Upper lobe of left lung (tissue), 6 donors: ENCODE measurements at regions not wholly inside any gene's neighbourhood (a gene's known extent, or its start where the extent isn't known, plus 50 kb on each side); places are given as distances from the start of the nearest gene placed in this dataset.

ENCODE experiments used
- ATAC-seq, 2 donors: fragments of 200-7000 bp; cut with Tn5 transposase; one replicate each; pipeline ENCODE4 v1.9.1; 2022; ENCODE audit warnings: mild to moderate bottlenecking in 2 of 2, moderate library complexity in 2 of 2; ENCODE audit not compliant: low FRiP score in 2 of 2
- DNase-seq, 2 donors: peaks; one replicate each; pipeline ENCODE4 v3.0.0-alpha.2; 2019 to 2020
- H3K27ac ChIP-seq, 4 donors: fragments of 200-600 bp; sonication (generic); one replicate each; pipeline ENCODE4 v1.5.1; 2016 to 2019
- H3K27me3 ChIP-seq, 4 donors: fragments of 200-600 bp; sonication (generic); one replicate each; pipeline ENCODE4 v1.5.1; 2017 to 2019
- H3K36me3 ChIP-seq, 4 donors: fragments of 200-600 bp; sonication (generic); one replicate each; pipeline ENCODE4 v1.5.1; 2016 to 2019
- H3K4me1 ChIP-seq, 4 donors: fragments of 200-600 bp; sonication (generic); one replicate each; pipeline ENCODE4 v1.5.1; 2018 to 2019
- H3K4me3 ChIP-seq, 4 donors: fragments of 200-600 bp; sonication (generic); one replicate each; pipeline ENCODE4 v1.5.1; 2017 to 2019; ENCODE audit warnings: mild to moderate bottlenecking in 2 of 4, moderate library complexity in 1 of 4
- H3K9me3 ChIP-seq, 4 donors: fragments of 200-600 bp; sonication (generic); one replicate each; pipeline ENCODE4 v1.5.1; 2018 to 2019
- EP300 ChIP-seq, 4 donors: sonication (generic); formaldehyde crosslinking; IDR thresholded peaks; one replicate each; pipeline ENCODE4 v1.5.1; 2017; ENCODE audit warnings: antibody characterized with exemption in 4 of 4, control low read depth in 2 of 4
- POLR2A ChIP-seq, 4 donors: fragments of 450-650 bp; IDR thresholded peaks; one replicate each; pipeline ENCODE4 v1.5.1; 2016 to 2017; ENCODE audit warnings: antibody characterized with exemption in 4 of 4, mild to moderate bottlenecking in 2 of 4
- POLR2AphosphoS5 ChIP-seq, 2 donors: sonication (generic); formaldehyde crosslinking; IDR thresholded peaks; one replicate each; pipeline ENCODE4 v1.5.1; 2017; ENCODE audit warnings: antibody characterized with exemption in 2 of 2
- WGBS, 2 donors: methylation state at CpG; one replicate each; pipeline ENCODE4 v1.1.5; 2017 to 2018; 5-methylcytosine and 5-hydroxymethylcytosine counted together
- TF ChIP-seq, protein P1 (sequence below), 6 experiments: fragments of 450-650 bp in 4 of 6; fragments of 200-600 bp in 2 of 6; sonication (generic) in 2 of 6; IDR thresholded peaks; one replicate each; pipeline ENCODE4 v1.5.1; 2016 to 2019; ENCODE audit warnings: antibody characterized with exemption in 6 of 6
- donor health status: DM: no; HTN: no; CAD: no; lungs with moderate emphysema.
- donor health status: DM: no; HTN: yes; CAD: no; lungs with severe emphysema.

DNA sequence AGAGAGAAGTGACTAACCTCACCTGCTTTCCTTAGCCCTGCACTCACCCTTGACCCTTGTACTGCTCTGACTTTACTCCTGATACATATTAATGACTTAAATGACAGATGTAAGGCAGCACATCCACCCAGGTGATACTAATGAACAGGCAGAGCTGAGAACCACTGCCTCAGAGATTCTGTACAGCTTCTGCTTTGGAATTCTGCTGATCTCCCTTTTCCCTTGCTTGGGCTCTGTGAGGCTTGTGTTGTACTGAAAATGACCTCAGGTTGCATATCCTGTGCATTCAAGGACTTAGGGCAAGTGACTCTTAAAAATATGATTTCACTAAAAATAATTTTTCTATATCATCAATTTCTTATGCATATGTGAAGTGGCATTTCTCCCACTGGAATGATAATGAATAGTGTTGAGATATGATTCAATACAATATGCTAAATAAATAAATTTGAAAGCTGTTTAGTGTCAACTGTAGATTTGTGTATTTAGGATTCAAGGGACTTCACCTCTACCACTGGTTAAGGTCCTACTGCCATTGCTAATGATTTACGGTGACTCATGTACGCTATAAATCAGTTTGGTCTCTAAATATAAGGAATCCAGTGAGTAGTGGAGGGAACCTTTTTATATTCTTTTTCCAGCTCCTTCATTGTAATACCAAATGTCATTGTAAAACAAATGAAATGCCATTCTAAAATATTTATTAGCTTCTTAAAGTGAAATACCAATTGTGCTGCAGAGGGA is 328.3 kb downstream of the SOCS6 start:
- DNase-seq (no peak), ATAC-seq (no peak)
- 86 to 89% methylated on average over 2 of the region's 2 CpGs for WGBS, 2 donors
- H3K9me3 ChIP-seq: no peaks in the 10 kb centered on the region
- H3K4me1 ChIP-seq: no peaks in the 10 kb centered on the region
- no peaks in the 10 kb centered on the region for H3K36me3 ChIP-seq
- no peak overlapping the region for H3K4me3 ChIP-seq
- H3K27me3 ChIP-seq: no peaks in the 10 kb centered on the region
- no peak overlapping the region for H3K27ac ChIP-seq
- TF ChIP-seq, protein P1, sequence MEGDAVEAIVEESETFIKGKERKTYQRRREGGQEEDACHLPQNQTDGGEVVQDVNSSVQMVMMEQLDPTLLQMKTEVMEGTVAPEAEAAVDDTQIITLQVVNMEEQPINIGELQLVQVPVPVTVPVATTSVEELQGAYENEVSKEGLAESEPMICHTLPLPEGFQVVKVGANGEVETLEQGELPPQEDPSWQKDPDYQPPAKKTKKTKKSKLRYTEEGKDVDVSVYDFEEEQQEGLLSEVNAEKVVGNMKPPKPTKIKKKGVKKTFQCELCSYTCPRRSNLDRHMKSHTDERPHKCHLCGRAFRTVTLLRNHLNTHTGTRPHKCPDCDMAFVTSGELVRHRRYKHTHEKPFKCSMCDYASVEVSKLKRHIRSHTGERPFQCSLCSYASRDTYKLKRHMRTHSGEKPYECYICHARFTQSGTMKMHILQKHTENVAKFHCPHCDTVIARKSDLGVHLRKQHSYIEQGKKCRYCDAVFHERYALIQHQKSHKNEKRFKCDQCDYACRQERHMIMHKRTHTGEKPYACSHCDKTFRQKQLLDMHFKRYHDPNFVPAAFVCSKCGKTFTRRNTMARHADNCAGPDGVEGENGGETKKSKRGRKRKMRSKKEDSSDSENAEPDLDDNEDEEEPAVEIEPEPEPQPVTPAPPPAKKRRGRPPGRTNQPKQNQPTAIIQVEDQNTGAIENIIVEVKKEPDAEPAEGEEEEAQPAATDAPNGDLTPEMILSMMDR (IDR thresholded peaks at IDR 0.05): no peak
- TF ChIP-seq EP300 (IDR thresholded peaks at IDR 0.05) (no peak), POLR2AphosphoS5 (IDR thresholded peaks at IDR 0.05) (no peak), POLR2A (IDR thresholded peaks at IDR 0.05) (no peak)

- no peak for TF ChIP-seq POLR2AphosphoS5 (IDR thresholded peaks at IDR 0.05)
- TF ChIP-seq EP300 (IDR thresholded peaks at IDR 0.05): no peak
- TF ChIP-seq POLR2A (IDR thresholded peaks at IDR 0.05): no peak
- TF ChIP-seq, protein P1 (IDR thresholded peaks at IDR 0.05): no peak
- ATAC-seq (no peak), DNase-seq (no peak)
- WGBS, 2 donors: 67% methylated on average over 1 of the region's 1 CpG
- no peak overlapping the region for H3K4me3 ChIP-seq
- H3K27ac ChIP-seq: no peak overlapping the region
- H3K36me3 ChIP-seq: no peaks in the 10 kb centered on the region
- H3K27me3 ChIP-seq: no peaks in the 10 kb centered on the region
- no peaks in the 10 kb centered on the region for H3K9me3 ChIP-seq
- no peaks in the 10 kb centered on the region for H3K4me1 ChIP-seq
Observed at GRCh38 chr18:70600225-70600925, 311.5 kb downstream of the SOCS6 start.

GRCh38 chr18:70598406-70598805 is 309.6 kb downstream of the SOCS6 start:
- Histone ChIP-seq H3K36me3 (no peaks in the 10 kb centered on the region), H3K4me1 (no peaks in the 10 kb centered on the region), H3K9me3 (no peaks in the 10 kb centered on the region), H3K4me3 (no peak overlapping the region), H3K27ac (no peak overlapping the region), H3K27me3 (no peaks in the 10 kb centered on the region)
- no peak for DNase-seq
- no peak for ATAC-seq
- TF ChIP-seq POLR2A (IDR thresholded peaks at IDR 0.05): no peak
- TF ChIP-seq POLR2AphosphoS5 (IDR thresholded peaks at IDR 0.05): no peak
- TF ChIP-seq EP300 (IDR thresholded peaks at IDR 0.05): no peak
- TF ChIP-seq, protein P1 (IDR thresholded peaks at IDR 0.05): no peak

GRCh38 chr18:70582981-70583380 is 294.1 kb downstream of the SOCS6 start:
- H3K36me3 ChIP-seq: no peaks in the 10 kb centered on the region
- DNase-seq (no peak), ATAC-seq (no peak)
- peaks cover 0 to 3% (median 0%) of the 10 kb centered on the region in 4 donors for H3K9me3 ChIP-seq
- no peaks in the 10 kb centered on the region for H3K4me1 ChIP-seq
- no peak overlapping the region for H3K27ac ChIP-seq
- H3K4me3 ChIP-seq: no peak overlapping the region
- no peaks in the 10 kb centered on the region for H3K27me3 ChIP-seq
- TF ChIP-seq EP300 (IDR thresholded peaks at IDR 0.05) (no peak), POLR2AphosphoS5 (IDR thresholded peaks at IDR 0.05) (no peak), POLR2A (IDR thresholded peaks at IDR 0.05) (no peak)
- TF ChIP-seq, protein P1 (IDR thresholded peaks at IDR 0.05): no peak
- 61 to 79% methylated on average over 2 of the region's 2 CpGs for WGBS, 2 donors
